ENCODE measurements at regions not wholly inside any gene's neighbourhood (a gene's known extent, or its start where the extent isn't known, plus 50 kb on each side); places are given as distances from the start of the nearest gene placed in this dataset.

DNA sequence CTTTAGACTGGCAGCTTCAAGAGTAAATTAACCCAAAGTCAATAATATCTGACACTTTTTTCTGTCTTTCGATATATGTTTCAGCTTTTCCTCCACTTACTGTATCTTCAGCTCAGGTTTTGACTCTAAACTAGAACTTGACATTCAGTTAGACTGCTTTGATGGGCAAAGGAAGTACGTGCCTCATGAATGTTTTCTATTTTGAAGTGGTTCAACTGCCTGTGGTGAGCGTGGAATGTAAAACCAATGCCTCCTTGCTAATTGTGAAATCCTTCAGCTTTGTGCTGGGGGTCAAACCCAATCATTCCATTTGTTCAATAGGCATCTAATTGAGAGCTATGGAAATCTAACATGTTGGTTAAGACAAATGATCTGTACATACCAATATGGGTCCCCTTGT lies 857.0 kb upstream of the HTR2C start:
- no peak for DNase-seq

- no peak for DNase-seq
Measured at GRCh38 chrX:113726466-113726865, 857.4 kb upstream of the HTR2C start.

DNA sequence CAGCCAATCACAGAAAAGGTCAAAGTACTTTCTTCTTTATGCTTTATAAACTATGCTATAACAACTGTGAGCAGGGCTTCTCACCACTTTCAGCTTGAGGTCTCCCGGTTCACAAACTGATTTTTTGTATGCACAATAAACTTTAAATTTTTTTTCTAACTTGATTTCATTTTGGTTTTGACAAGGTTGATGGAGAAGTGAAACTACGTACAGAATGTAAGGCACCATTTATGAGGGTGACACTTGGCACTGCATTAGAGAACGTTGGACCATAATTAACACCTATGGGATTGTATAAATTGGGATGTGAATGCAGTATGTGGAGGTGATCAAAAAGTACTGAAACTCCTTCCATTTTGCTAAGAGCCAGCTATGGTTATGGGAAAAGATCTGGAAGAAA lies 857.9 kb upstream of the HTR2C start:
- DNase-seq = no peak

DNA sequence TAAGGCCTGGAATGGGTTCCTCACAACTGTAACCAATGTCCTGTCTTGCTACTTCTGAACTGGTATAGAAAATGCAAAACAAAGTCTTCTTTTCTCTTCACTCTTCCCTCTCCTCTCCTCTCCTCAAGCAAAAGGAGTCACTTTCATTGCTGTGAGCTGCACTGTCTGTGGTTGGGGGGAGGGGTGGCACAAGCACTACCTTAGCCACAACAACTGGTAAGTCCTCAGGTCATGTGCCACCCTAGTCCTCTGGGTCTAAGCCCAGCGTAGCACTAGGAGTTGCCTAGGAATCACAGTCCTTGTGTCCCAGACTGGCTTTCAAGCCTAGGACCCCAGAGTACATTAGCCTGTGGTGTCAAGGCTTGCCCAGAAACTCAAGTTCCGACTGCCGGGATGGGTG lies 859.3 kb upstream of the AMOT start:
- no peak for DNase-seq

GRCh38 chrX:113675278-113675677 lies 834.6 kb upstream of the AMOT start:
- DNase-seq = no peak

- no peak for DNase-seq
Measured at GRCh38 chrX:113651306-113651705, 810.7 kb upstream of the AMOT start.

DNA sequence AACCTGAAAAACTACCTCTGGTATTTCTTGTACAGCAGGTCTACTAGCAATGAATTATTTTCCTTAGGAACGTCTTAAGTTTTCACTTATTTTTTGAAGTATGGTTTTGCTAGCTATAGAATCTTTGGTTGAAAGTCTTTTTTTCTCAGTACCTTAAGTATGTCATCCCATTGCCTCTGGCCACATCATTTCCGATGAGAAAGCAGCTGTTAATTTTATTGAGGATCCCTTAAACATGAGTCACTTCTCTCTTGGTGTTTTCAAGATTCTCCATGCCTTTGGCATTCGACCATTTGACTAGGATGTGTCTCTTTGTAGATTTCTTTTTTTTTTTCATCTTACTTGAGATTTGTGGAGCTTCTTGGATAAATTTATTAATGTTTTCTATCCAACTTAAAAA lies 803.8 kb upstream of the AMOT start:
- DNase-seq = no peak

DNA sequence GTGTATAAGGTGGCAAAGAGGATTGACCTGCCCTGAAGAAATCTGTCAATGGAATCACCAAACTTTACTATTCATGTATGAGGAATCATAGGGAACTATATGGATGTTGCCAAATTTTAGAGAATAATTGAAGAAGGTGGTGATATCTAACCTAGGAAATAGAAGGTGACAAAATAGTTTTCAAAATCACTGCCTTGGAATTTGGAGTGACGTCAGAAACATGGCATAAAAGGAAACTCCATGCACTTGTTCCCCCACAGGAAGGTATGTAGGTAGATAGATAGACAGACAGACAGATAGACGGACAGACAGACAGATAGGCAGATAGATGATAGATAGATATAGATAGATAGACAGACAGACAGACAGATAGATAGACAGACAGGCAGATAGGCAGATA lies 793.9 kb upstream of the AMOT start:
- DNase-seq = no peak

- no peak for DNase-seq
Measured at GRCh38 chrX:113629326-113629725, 788.7 kb upstream of the AMOT start.

DNA sequence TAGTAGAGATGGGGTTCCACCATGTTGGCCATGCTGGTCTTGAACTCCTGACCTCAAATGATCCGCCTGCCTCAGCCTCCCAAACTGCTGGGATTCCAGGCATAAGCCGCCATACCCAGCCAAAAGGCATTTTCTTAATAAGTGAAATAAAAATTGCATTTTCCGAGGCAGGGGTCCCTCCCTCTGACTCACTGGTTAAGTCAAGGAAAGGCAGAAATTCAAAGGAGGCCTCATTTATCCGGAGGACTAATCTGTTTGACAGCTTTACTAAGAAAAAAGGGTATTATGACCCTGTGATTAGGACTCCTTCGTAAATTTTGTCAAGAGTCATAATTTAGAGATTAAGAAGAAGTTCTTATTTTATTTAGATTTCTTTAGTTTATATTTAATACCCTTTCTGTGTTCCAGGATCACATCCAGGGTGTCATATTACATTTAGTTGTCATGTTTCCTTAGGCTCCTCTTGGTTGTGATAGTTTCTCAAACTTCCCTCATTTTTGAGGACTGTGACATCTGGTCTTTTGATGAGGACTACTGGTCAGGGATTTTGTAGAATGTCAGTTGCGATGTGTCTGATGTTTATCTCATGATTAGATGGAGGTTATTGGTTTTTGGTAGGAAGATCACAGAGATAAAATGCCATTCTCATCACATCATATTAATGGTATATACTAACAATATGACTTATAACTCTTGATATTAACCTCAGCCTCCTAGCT lies 753.7 kb upstream of the AMOT start:
- DNase-seq = no peak

DNA sequence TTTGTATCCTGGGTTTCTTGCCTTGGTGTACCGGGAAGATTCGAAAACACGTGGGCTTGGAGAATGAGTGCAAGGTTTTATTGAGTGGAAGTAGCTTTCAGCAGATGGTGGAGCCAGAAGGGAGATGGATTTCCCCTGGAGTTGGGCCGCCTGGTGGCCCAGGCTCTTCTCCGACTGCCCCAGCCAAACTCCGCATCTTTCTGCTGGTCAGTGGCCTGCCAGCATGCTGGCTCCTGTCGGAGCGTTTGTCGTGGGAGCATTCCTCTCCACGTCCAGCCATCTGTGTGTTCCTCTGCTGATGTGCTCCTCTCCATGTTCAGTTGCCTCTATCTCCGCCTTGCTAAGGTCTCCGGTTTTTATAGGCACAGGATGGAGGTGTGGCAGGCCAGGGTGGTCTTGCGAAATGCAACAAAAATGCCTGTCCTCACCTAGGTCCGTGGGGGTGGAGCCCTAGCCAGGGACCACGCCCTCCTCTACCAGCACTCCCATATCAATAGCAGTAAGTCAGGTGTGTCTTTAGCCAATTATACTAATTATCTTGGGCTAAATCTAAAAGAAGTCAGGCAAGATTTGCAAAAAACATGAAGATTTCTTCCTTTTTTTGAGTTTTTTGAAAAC lies 745.8 kb upstream of the AMOT start:
- no peak for DNase-seq

GRCh38 chrX:113580486-113580885 lies 739.9 kb upstream of the AMOT start:
- no peak for DNase-seq

- DNase-seq = no peak
Measured at GRCh38 chrX:113558576-113558975, 717.9 kb upstream of the AMOT start.

GRCh38 chrX:113551919-113552318 lies 711.3 kb upstream of the AMOT start:
- DNase-seq = no peak

DNA sequence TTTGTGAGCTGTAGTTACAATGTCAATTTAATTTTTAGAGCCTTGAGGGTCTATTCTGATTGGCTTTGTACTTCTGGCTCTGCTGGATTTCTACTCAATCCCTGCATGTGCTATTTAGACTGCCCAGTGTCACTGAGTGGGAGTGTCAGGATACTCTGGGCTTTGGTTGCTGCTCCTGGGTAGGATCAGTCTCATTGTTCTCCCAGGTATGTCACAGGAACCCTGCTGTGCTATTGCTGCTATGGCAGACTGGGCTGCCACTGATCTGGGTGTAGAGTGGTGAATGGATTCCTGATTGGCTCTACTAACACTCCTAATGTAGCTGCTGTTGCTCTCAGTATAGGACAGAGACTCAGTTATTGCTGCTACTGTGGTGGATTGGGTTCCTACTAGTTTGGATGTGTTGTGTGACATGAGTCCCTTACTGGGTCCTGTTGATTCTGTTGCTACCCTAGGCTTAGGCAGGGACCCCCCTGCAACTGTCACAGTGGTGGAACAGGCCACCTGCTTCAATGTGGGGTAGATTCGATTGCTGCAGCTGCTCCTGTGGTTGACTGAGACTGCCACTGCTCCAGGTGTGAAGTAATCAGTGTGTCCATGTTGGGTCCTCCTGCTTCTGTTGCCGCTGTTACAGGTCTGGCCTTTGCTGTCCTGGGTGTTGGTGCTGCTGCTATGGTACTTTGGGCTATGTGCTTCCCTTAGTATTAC lies 707.8 kb upstream of the AMOT start:
- DNase-seq = no peak

DNA sequence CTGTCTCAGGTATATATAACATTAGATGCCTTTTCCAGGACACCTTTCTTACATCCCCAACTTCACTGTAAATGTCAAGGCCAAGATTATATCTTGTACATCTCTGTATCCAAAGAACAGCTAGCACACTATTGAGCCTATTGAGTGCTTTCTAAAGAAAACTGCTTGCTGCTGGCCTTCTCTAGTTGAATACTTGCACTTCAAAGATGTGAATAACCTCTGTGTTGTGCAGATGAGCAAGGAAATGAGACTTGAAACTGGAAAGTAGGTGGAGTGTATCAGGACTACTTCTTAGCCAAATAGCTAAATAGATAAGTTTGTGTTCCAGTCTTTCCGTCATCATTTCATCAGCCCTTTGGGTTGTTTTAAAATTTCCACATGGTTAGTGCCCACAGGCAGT lies 704.4 kb upstream of the AMOT start:
- DNase-seq = no peak

GRCh38 chrX:113539599-113540356 lies 699.1 kb upstream of the AMOT start:
- no peak for DNase-seq

GRCh38 chrX:113529426-113530013 lies 688.9 kb upstream of the AMOT start:
- DNase-seq = no peak

DNA sequence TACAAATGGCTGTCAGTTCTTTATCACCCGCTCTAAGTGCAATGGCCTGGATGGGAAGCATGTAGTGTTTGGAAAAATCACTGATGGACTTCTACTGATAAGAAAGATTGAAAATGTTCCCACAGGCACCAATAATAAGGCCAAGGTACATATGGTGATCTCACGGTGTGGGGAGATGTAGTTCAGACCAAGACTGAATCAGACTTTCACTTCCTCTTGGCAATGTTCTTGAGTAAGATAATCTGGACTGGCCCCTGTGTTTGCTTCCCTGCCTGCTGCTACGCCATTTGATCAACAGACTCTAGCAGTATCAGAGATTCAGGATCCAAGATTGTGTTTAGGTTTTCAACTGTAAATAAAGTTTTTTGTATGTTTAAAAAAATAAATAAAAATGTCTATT lies 682.2 kb upstream of the AMOT start:
- DNase-seq = no peak

GRCh38 chrX:113514906-113515305 lies 674.3 kb upstream of the AMOT start:
- no peak for DNase-seq

DNA sequence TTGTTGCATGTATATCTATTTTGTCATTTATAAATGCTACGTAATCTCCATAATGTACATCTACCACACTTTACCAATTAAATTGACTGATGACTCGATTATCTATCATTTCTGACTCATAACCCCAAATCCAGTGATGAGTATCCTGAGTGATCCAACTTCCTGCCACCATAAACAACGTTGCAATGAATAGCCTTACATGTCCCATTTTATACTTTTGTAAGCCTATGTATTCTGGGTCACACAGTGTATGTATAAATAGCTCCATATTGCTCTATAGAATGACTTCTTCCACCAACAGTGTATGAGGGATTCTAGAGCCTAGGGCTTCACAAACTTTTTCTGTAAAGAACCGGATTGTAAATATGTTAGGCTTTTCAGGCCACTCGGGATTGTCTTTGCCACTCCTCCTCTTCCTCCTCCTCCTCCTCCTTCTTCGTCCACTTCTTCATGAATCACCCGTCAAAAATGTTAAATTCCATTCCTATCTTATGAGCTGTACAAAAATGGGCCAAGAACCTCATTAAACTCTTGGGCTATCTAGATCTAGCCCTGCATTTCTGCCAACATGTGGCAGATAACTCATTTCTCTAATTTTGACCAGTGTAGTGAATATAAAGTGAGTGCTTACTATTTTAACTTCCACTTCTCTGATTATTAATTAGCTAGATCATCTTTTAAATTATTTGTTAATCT lies 672.2 kb upstream of the AMOT start:
- no peak for DNase-seq

DNA sequence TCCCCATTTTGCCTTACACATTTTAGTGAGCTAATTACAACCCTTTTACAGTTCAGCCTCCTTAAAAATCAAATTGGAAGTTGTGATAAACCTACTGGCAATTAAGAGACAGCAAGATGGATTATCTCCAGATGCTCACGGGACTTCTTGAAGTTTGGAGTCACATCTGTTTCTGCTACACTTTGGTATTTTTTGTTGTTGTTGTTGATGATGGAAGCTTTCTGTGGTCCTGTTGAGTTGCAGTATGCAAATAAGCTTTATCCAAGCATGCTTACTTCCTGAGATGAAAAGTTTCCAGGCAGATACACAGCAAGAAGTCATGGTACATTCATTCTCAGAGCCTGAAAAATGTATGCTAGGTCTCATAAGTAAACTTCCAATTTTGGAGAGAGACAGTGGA lies 670.0 kb upstream of the AMOT start:
- no peak for DNase-seq
